ENCODE measurements at regions not wholly inside any gene's neighbourhood (a gene's known extent, or its start where the extent isn't known, plus 50 kb on each side); places are given as distances from the start of the nearest gene placed in this dataset.

GRCh38 chr1:193606035-193606434, 419.6 kb upstream of the B3GALT2 start:
- no peak overlapping the region for H3K4me3 ChIP-seq (ENCODE audit: low read length)
- no peaks in the 10 kb centered on the region for H3K4me1 ChIP-seq (ENCODE audit: control insufficient read depth, insufficient read depth, low read length)
- DNase-seq (no peak), ATAC-seq (no peak)
- no peaks in the 10 kb centered on the region for H3K9me3 ChIP-seq (ENCODE audit: control insufficient read depth, low read length)
- no peaks in the 10 kb centered on the region for H3K27me3 ChIP-seq (ENCODE audit: control insufficient read depth, insufficient read depth)
- H3K27ac ChIP-seq (ENCODE audit: low read length), result no peak overlapping the region
- WGBS, result 94% methylated on average over 5 of the region's 5 CpGs
- intact Hi-C loops (cut with DNase I), result no loop called here

DNA sequence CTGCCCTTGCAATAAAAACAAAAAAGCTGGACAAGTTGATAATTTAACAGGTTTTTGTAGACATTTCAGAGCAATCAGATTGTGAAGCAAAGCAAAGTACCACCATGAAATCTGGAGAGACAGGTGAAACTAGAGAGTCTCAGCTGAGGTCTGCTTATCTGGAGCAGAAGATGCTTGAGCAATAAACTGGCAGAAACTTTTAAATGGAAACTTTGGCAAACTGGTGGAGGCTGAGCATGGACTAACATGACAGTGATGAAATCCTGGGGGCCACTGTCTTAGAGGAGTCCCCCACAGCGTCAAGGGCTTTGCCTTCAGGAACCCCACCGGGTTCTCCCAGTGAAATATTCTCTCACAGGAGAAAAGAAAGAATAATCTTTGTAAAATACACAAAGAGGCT, 416.3 kb upstream of the B3GALT2 start:
- Histone ChIP-seq H3K4me3 (ENCODE audit: low read length) (no peak overlapping the region), H3K27me3 (ENCODE audit: control insufficient read depth, insufficient read depth) (no peaks in the 10 kb centered on the region), H3K9me3 (ENCODE audit: control insufficient read depth, low read length) (no peaks in the 10 kb centered on the region), H3K4me1 (ENCODE audit: control insufficient read depth, insufficient read depth, low read length) (no peaks in the 10 kb centered on the region), H3K27ac (ENCODE audit: low read length) (no peak overlapping the region)
- WGBS, result 88% methylated on average over 2 of the region's 2 CpGs
- ATAC-seq (no peak), DNase-seq (no peak)
- intact Hi-C loops (cut with DNase I), result no loop called here

- no peaks in the 10 kb centered on the region for H3K4me1 ChIP-seq (ENCODE audit: control insufficient read depth, insufficient read depth, low read length)
- DNase-seq (no peak), ATAC-seq (no peak)
- no peak overlapping the region for H3K27ac ChIP-seq (ENCODE audit: low read length)
- no peak overlapping the region for H3K4me3 ChIP-seq (ENCODE audit: low read length)
- H3K9me3 ChIP-seq (ENCODE audit: control insufficient read depth, low read length), result no peaks in the 10 kb centered on the region
- intact Hi-C loops (cut with DNase I), result no loop called here
- 75% methylated on average over 3 of the region's 3 CpGs for WGBS
- H3K27me3 ChIP-seq (ENCODE audit: control insufficient read depth, insufficient read depth), result no peaks in the 10 kb centered on the region
These were observed 406.9 kb upstream of the B3GALT2 start for GRCh38 chr1:193593147-193593885.

DNA sequence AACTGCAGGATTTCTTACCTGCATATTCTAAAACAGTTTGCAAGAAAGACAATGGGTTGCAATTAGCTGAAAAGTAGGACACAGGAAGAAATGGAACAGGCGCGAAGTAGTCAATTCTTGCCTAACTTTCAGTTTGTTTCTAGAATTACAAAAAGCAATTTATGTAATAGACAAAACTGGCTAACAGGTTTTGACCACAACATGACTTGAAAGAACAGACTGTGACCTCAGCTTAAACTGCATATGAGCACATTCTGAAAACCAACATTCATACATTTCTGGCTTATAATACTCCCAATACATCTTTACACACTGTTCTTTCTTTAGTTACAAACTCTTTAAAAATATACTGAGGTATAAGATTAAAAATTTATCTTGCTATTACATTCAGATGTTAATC, 405.9 kb upstream of the B3GALT2 start:
- no peaks in the 10 kb centered on the region for H3K27me3 ChIP-seq (ENCODE audit: control insufficient read depth, insufficient read depth)
- DNase-seq (no peak), ATAC-seq (no peak)
- H3K27ac ChIP-seq (ENCODE audit: low read length), result no peak overlapping the region
- H3K4me3 ChIP-seq (ENCODE audit: low read length), result no peak overlapping the region
- H3K4me1 ChIP-seq (ENCODE audit: control insufficient read depth, insufficient read depth, low read length), result no peaks in the 10 kb centered on the region
- intact Hi-C loops (cut with DNase I), result no loop called here
- WGBS, result 87% methylated on average over 2 of the region's 2 CpGs
- H3K9me3 ChIP-seq (ENCODE audit: control insufficient read depth, low read length), result no peaks in the 10 kb centered on the region

DNA sequence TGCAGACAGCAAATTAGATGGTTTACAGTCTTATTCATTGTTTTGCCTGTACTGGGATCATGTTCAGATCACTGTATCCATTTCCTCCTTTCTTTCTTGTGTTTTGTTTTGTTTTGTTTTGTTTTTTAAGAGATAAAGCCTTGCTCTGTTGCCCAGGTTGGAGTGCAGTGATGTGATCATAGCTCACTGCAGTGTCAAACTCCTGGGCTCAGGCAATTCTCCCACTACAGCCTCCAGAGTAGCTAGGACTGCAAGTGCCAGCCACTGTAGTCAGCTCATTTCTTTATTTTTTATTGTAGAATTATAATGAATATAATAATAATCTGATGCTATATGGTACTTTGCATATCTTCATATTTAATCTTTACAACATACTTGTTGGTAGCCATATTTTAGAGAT, 403.7 kb upstream of the B3GALT2 start:
- peak; percentile 19 to 31 for ATAC-seq
- Histone ChIP-seq H3K4me3 (ENCODE audit: low read length) (no peak overlapping the region), H3K9me3 (ENCODE audit: control insufficient read depth, low read length) (no peaks in the 10 kb centered on the region), H3K4me1 (ENCODE audit: control insufficient read depth, insufficient read depth, low read length) (no peaks in the 10 kb centered on the region), H3K27ac (ENCODE audit: low read length) (no peak overlapping the region), H3K27me3 (ENCODE audit: control insufficient read depth, insufficient read depth) (no peaks in the 10 kb centered on the region)
- DNase-seq, result no peak
- intact Hi-C loops (cut with DNase I), result no loop called here

DNA sequence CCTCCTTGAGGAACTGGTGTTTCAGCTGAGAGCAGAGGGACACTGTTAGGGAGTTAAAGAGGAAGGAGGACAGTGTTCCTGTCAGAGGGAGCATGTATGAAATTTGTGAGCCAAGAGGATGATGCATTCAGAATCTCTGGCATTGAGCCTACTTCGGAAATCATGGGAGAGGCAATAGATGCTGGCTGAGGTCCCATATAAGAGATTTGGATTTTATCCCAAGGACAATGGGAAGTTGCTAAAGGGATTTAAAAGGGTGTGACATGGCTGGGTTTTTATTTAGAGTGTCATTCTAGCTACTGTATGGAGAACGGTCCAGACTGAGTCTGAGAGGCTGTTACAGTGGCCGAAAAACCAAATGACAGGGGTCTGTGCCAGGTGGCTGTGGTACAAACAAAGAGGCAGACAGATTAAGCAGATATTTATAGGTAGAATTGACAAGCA, 403.2 kb upstream of the B3GALT2 start:
- ATAC-seq, result peak; percentile 72 to 84
- 11% methylated on average over 3 of the region's 3 CpGs for WGBS
- intact Hi-C loops (cut with DNase I), result no loop called here
- Histone ChIP-seq H3K27ac (ENCODE audit: low read length) (no peak overlapping the region), H3K9me3 (ENCODE audit: control insufficient read depth, low read length) (no peaks in the 10 kb centered on the region), H3K4me1 (ENCODE audit: control insufficient read depth, insufficient read depth, low read length) (no peaks in the 10 kb centered on the region), H3K4me3 (ENCODE audit: low read length) (no peak overlapping the region), H3K27me3 (ENCODE audit: control insufficient read depth, insufficient read depth) (no peaks in the 10 kb centered on the region)
- no peak for DNase-seq

GRCh38 chr1:193588311-193589082, 402.1 kb upstream of the B3GALT2 start:
- DNase-seq (no peak), ATAC-seq (peak; percentile 34 to 45)
- Histone ChIP-seq H3K4me1 (ENCODE audit: control insufficient read depth, insufficient read depth, low read length) (no peaks in the 10 kb centered on the region), H3K27me3 (ENCODE audit: control insufficient read depth, insufficient read depth) (no peaks in the 10 kb centered on the region), H3K4me3 (ENCODE audit: low read length) (no peak overlapping the region), H3K27ac (ENCODE audit: low read length) (no peak overlapping the region), H3K9me3 (ENCODE audit: control insufficient read depth, low read length) (no peaks in the 10 kb centered on the region)
- WGBS, result 46% methylated on average over 8 of the region's 8 CpGs
- intact Hi-C loops (cut with DNase I), result no loop called here

DNA sequence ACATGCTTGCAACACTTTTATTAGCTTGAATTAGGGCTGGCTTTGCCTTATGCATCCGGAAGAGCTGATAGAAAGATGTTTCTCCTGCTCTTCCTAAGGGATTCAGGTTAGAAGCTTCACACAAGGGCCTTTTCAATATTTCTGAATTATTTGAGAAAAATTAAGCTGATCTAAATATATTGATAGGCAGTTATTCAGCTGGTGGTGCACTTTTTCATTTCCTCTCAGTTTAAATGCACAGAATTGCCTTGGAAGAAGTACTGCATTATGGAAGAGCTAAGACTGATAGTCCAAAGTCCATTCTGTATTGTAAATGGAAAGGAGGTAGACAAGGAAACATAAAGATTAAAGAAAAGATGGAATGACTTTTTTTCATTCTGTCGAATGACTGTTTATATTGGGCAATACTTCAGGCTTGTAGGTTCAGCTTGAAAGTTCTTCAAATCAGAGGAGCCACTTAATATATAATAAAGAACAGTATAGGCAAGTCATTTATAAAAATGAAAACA, 398.4 kb upstream of the B3GALT2 start:
- 85% methylated on average over 2 of the region's 2 CpGs for WGBS
- Histone ChIP-seq H3K4me3 (ENCODE audit: low read length) (no peak overlapping the region), H3K27ac (ENCODE audit: low read length) (no peak overlapping the region), H3K9me3 (ENCODE audit: control insufficient read depth, low read length) (no peaks in the 10 kb centered on the region), H3K4me1 (ENCODE audit: control insufficient read depth, insufficient read depth, low read length) (no peaks in the 10 kb centered on the region), H3K27me3 (ENCODE audit: control insufficient read depth, insufficient read depth) (no peaks in the 10 kb centered on the region)
- no peak for DNase-seq
- no peak for ATAC-seq
- intact Hi-C loops (cut with DNase I), result no loop called here

GRCh38 chr1:193581341-193581740, 394.9 kb upstream of the B3GALT2 start:
- ATAC-seq (peak; percentile 63 to 83), DNase-seq (peak in 2 of 3 donors; percentile 59 to 62)
- no peaks in the 10 kb centered on the region for H3K4me1 ChIP-seq (ENCODE audit: control insufficient read depth, insufficient read depth, low read length)
- no peaks in the 10 kb centered on the region for H3K27me3 ChIP-seq (ENCODE audit: control insufficient read depth, insufficient read depth)
- intact Hi-C loops (cut with DNase I), result no loop called here
- no peak overlapping the region for H3K4me3 ChIP-seq (ENCODE audit: low read length)
- H3K9me3 ChIP-seq (ENCODE audit: control insufficient read depth, low read length), result no peaks in the 10 kb centered on the region
- no peak overlapping the region for H3K27ac ChIP-seq (ENCODE audit: low read length)
- 65% methylated on average over 3 of the region's 3 CpGs for WGBS

GRCh38 chr1:193580419-193580818, 394.0 kb upstream of the B3GALT2 start:
- 92% methylated on average over 3 of the region's 3 CpGs for WGBS
- ATAC-seq (no peak), DNase-seq (no peak)
- Histone ChIP-seq H3K4me3 (ENCODE audit: low read length) (no peak overlapping the region), H3K9me3 (ENCODE audit: control insufficient read depth, low read length) (no peaks in the 10 kb centered on the region), H3K27me3 (ENCODE audit: control insufficient read depth, insufficient read depth) (no peaks in the 10 kb centered on the region), H3K4me1 (ENCODE audit: control insufficient read depth, insufficient read depth, low read length) (no peaks in the 10 kb centered on the region), H3K27ac (ENCODE audit: low read length) (no peak overlapping the region)
- intact Hi-C loops (cut with DNase I), result no loop called here

- Histone ChIP-seq H3K9me3 (ENCODE audit: control insufficient read depth, low read length) (no peaks in the 10 kb centered on the region), H3K27me3 (ENCODE audit: control insufficient read depth, insufficient read depth) (no peaks in the 10 kb centered on the region), H3K4me1 (ENCODE audit: control insufficient read depth, insufficient read depth, low read length) (no peaks in the 10 kb centered on the region), H3K4me3 (ENCODE audit: low read length) (no peak overlapping the region), H3K27ac (ENCODE audit: low read length) (no peak overlapping the region)
- 96% methylated on average over 1 of the region's 1 CpG for WGBS
- ATAC-seq, result no peak
- intact Hi-C loops (cut with DNase I), result no loop called here
- no peak for DNase-seq
These were observed 392.9 kb upstream of the B3GALT2 start for GRCh38 chr1:193579323-193579722.
